Osteoblast (primary cell): ENCODE measurements at regions not wholly inside any gene's neighbourhood (a gene's known extent, or its start where the extent isn't known, plus 50 kb on each side); places are given as distances from the start of the nearest gene placed in this dataset.

ENCODE experiments used
- DNase-seq: peaks from one replicate; pipeline ENCODE4 v3.0.0; 2011; ENCODE audit warnings: low spot score, mixed read lengths; ENCODE audit not compliant: insufficient read length; ENCODE audit errors: missing footprints
- H2AFZ ChIP-seq: 2 replicates; pipeline ENCODE4 v1.6.0; 2011; ENCODE audit warnings: mild to moderate bottlenecking, low read length
- H3K27ac ChIP-seq: 2 replicates; pipeline ENCODE4 v1.5.1; 2011; ENCODE audit warnings: mild to moderate bottlenecking, low read depth, low read length, moderate library complexity
- H3K27me3 ChIP-seq: 2 replicates; pipeline ENCODE4 v1.6.0; 2012; ENCODE audit warnings: mild to moderate bottlenecking, control low read depth, inconsistent platforms, low read length, moderate library complexity; ENCODE audit not compliant: insufficient read depth
- H3K36me3 ChIP-seq: 2 replicates; pipeline ENCODE4 v1.5.1; 2011; ENCODE audit warnings: mild to moderate bottlenecking, low read length, control low read depth, moderate library complexity; ENCODE audit not compliant: insufficient read depth
- H3K4me1 ChIP-seq: 2 replicates; pipeline ENCODE4 v1.5.1; 2011; ENCODE audit warnings: mild to moderate bottlenecking, low read length, control low read depth, moderate library complexity; ENCODE audit not compliant: insufficient read depth
- H3K4me2 ChIP-seq: 2 replicates; pipeline ENCODE4 v1.6.0; 2011; ENCODE audit warnings: mild to moderate bottlenecking, low read length; ENCODE audit not compliant: insufficient read depth
- H3K4me3 ChIP-seq: fragments of 200-600 bp; sonication (generic); 3 replicates; pipeline ENCODE4 v1.5.1; 2012; ENCODE audit warnings: mild to moderate bottlenecking, low read length, inconsistent platforms; ENCODE audit not compliant: insufficient read depth
- H3K79me2 ChIP-seq: 2 replicates; pipeline ENCODE4 v1.6.0; 2012; ENCODE audit warnings: mild to moderate bottlenecking, low read length, control low read depth, inconsistent platforms; ENCODE audit not compliant: insufficient read depth
- H3K9me3 ChIP-seq: 2 replicates; pipeline ENCODE4 v1.5.1; 2011; ENCODE audit warnings: low read depth, low read length, control low read depth
- H4K20me1 ChIP-seq: 2 replicates; pipeline ENCODE4 v1.6.0; 2012; ENCODE audit warnings: mild to moderate bottlenecking, low read length, control low read depth; ENCODE audit not compliant: insufficient read depth
- TF ChIP-seq, protein P1 (sequence below): IDR thresholded peaks from 2 replicates; pipeline ENCODE4 v1.5.1; 2011; ENCODE audit warnings: mild to moderate bottlenecking, low read depth, low read length, moderate library complexity; ENCODE audit errors: extremely low read depth

DNA sequence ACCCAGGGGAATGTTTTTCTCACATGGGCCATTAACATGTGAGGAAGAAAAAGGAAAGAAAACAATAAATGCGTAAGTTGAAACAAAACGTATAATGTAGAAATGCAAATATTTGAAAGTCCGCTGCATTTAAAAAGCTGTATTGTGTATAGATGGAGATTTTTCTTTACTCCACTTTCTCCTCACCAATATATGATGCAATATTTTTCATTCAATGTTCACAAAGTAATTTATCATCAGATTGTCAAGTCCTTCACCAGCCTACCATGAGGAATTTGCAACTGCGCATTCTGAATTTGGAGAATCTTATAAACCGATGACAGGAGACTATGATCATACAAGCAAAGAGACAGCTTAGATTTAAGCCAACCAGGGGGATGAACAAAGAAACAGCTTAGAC lies 69.9 kb downstream of the SOD2 start:
- Histone ChIP-seq H4K20me1 (no peaks in the 10 kb centered on the region), H3K27ac (no peak overlapping the region), H3K4me3 (no peak overlapping the region), H3K9me3 (no peaks in the 10 kb centered on the region), H2AFZ (no peak overlapping the region), H3K4me1 (no peaks in the 10 kb centered on the region), H3K79me2 (no peaks in the 10 kb centered on the region), H3K4me2 (no peak overlapping the region), H3K36me3 (no peaks in the 10 kb centered on the region), H3K27me3 (no peaks in the 10 kb centered on the region)
- TF ChIP-seq, protein P1, sequence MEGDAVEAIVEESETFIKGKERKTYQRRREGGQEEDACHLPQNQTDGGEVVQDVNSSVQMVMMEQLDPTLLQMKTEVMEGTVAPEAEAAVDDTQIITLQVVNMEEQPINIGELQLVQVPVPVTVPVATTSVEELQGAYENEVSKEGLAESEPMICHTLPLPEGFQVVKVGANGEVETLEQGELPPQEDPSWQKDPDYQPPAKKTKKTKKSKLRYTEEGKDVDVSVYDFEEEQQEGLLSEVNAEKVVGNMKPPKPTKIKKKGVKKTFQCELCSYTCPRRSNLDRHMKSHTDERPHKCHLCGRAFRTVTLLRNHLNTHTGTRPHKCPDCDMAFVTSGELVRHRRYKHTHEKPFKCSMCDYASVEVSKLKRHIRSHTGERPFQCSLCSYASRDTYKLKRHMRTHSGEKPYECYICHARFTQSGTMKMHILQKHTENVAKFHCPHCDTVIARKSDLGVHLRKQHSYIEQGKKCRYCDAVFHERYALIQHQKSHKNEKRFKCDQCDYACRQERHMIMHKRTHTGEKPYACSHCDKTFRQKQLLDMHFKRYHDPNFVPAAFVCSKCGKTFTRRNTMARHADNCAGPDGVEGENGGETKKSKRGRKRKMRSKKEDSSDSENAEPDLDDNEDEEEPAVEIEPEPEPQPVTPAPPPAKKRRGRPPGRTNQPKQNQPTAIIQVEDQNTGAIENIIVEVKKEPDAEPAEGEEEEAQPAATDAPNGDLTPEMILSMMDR, result no peak
- no peak for DNase-seq

DNA sequence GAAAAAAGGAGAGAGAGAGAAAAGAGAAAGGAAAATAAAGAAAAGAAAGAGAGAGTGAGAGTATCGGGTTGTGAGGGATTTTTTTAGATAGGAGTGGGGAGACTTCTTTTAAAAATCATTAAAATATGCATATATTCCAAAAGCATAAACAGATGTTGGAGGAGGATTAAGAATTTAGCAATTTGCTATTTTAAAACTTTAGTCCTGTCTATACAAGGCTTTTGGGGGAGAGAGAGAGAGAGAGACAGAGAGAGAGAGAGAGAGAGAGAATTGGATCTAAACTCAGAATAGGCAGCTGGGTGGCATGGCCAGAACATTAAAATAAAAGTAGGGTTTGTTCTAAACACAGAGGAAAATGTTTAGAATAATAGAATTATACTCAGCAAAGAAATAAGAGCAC lies 72.1 kb downstream of the SOD2 start:
- H3K9me3 ChIP-seq, result peaks cover 4% of the 10 kb centered on the region
- H3K36me3 ChIP-seq, result no peaks in the 10 kb centered on the region
- H4K20me1 ChIP-seq, result no peaks in the 10 kb centered on the region
- H3K4me1 ChIP-seq, result no peaks in the 10 kb centered on the region
- H2AFZ ChIP-seq, result no peak overlapping the region
- H3K4me2 ChIP-seq, result no peak overlapping the region
- no peak for DNase-seq
- TF ChIP-seq, protein P1, result no peak
- no peak overlapping the region for H3K4me3 ChIP-seq
- H3K27me3 ChIP-seq, result no peaks in the 10 kb centered on the region
- H3K27ac ChIP-seq, result no peak overlapping the region
- H3K79me2 ChIP-seq, result no peaks in the 10 kb centered on the region

DNA sequence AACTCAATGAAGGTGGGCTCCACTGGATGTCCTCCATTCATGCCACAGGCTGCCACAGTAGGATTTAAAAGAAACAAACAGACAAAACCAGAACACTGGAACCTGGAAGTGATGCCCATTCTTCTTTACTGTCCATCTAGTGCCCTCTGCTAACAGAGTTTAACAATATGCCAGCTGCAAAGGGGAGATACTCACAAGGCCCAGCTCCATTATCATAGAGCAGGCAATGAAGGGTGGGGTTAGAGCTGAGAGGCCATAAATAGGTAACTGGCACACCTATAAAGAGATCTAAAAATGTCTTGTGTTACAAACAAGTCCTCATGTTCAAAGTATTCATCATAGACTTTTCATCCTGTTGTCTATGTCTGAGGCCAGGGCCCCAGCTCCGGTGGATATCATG lies 75.6 kb downstream of the SOD2 start:
- no peak for DNase-seq

DNA sequence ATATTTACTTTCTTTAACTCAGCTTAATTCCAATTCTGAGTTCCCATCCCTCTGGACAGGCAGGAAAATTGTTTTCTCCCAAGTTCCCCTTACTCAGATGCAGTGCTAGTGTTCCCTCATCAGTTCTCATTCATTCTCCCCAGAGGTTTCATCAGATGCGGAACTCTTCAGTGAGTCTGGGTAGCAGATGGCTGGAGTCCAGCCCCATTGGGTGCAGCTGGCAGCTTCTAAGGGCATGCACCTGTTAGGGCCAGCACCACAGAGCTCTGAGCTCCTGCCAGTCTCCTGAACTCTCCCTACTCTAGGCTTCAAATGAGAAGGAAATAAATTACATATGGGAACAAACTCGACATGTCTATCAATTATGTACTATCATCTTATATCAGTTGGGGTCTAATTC lies 76.6 kb downstream of the SOD2 start:
- DNase-seq, result peak; percentile 26
- no peak overlapping the region for H3K4me3 ChIP-seq
- H3K27me3 ChIP-seq, result no peaks in the 10 kb centered on the region
- no peaks in the 10 kb centered on the region for H3K4me1 ChIP-seq
- peaks cover 7% of the 10 kb centered on the region for H3K9me3 ChIP-seq
- no peaks in the 10 kb centered on the region for H4K20me1 ChIP-seq
- no peaks in the 10 kb centered on the region for H3K36me3 ChIP-seq
- H3K79me2 ChIP-seq, result no peaks in the 10 kb centered on the region
- no peak overlapping the region for H2AFZ ChIP-seq
- no peak overlapping the region for H3K4me2 ChIP-seq
- no peak overlapping the region for H3K27ac ChIP-seq
- TF ChIP-seq, protein P1, result no peak

More for the DNA sequence above, 75.6 kb downstream of the SOD2 start:
- Histone ChIP-seq H4K20me1 (no peaks in the 10 kb centered on the region), H3K9me3 (peaks cover 7% of the 10 kb centered on the region), H3K36me3 (no peaks in the 10 kb centered on the region), H3K27me3 (no peaks in the 10 kb centered on the region), H3K4me2 (no peak overlapping the region), H2AFZ (no peak overlapping the region), H3K4me1 (no peaks in the 10 kb centered on the region), H3K4me3 (no peak overlapping the region), H3K27ac (no peak overlapping the region), H3K79me2 (no peaks in the 10 kb centered on the region)
- TF ChIP-seq, protein P1, result no peak
